Loucy (cell line): ENCODE measurements at regions not wholly inside any gene's neighbourhood (a gene's known extent, or its start where the extent isn't known, plus 50 kb on each side); places are given as distances from the start of the nearest gene placed in this dataset.

Source experiments
- EZH2phosphoT487 ChIP-seq: fragments of 200-600 bp; IDR thresholded peaks from 2 replicates; pipeline ENCODE4 v1.6.1; 2018; ENCODE audit warnings: antibody characterized with exemption, mild to moderate bottlenecking, moderate library complexity, borderline replicate concordance
- TF ChIP-seq, protein P1 (sequence below): fragments of 200-600 bp; sonication (generic); conservative IDR thresholded peaks from 2 replicates; pipeline ENCODE4 v1.5.1; 2014; ENCODE audit warnings: mild to moderate bottlenecking, antibody characterized with exemption, low read length

- TF ChIP-seq, protein P1, sequence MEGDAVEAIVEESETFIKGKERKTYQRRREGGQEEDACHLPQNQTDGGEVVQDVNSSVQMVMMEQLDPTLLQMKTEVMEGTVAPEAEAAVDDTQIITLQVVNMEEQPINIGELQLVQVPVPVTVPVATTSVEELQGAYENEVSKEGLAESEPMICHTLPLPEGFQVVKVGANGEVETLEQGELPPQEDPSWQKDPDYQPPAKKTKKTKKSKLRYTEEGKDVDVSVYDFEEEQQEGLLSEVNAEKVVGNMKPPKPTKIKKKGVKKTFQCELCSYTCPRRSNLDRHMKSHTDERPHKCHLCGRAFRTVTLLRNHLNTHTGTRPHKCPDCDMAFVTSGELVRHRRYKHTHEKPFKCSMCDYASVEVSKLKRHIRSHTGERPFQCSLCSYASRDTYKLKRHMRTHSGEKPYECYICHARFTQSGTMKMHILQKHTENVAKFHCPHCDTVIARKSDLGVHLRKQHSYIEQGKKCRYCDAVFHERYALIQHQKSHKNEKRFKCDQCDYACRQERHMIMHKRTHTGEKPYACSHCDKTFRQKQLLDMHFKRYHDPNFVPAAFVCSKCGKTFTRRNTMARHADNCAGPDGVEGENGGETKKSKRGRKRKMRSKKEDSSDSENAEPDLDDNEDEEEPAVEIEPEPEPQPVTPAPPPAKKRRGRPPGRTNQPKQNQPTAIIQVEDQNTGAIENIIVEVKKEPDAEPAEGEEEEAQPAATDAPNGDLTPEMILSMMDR: no peak
- no peak for TF ChIP-seq EZH2phosphoT487
Observed at GRCh38 chr2:13616059-13616458, 899.3 kb downstream of the TRIB2 start.
